HEK293 (cell line): ENCODE measurements at regions not wholly inside any gene's neighbourhood (a gene's known extent, or its start where the extent isn't known, plus 50 kb on each side); places are given as distances from the start of the nearest gene placed in this dataset.

Experiments used
- CTCF ChIA-PET: fragments of 350-600 bp; formaldehyde crosslinking; extraction: SDS; loops from one replicate; lab custom pipeline; 2021; ENCODE audit warnings: antibody characterized with exemption; lab: Yijun Ruan, JAX
- POLR2A ChIA-PET: fragments of 300-600 bp; formaldehyde crosslinking; extraction: SDS; loops from one replicate; lab custom pipeline; 2020; ENCODE audit warnings: antibody characterized with exemption, inconsistent platforms; lab: Yijun Ruan, JAX
- H3K27ac ChIP-seq: fragments of 200-500 bp; sonication (Bioruptor generic); 2 replicates; pipeline ENCODE4 v1.5.1; 2014; ENCODE audit warnings: low read depth, low read length, control low read depth, inconsistent platforms; ENCODE audit errors: extremely low read depth
- H3K36me3 ChIP-seq, 2 experiments: fragments of 200-500 bp in 1 of 2; sonication (Bioruptor generic) in 1 of 2; 1 replicate in 1 of 2; 2 replicates in 1 of 2; pipeline ENCODE4 v1.5.1; 2014 to 2017; ENCODE audit warnings: inconsistent platforms in 2 of 2, low read length in 2 of 2; ENCODE audit not compliant: control insufficient read depth in 2 of 2, insufficient read depth in 1 of 2
- H3K4me1 ChIP-seq: fragments of 200-500 bp; sonication (Bioruptor generic); 2 replicates; pipeline ENCODE4 v1.5.1; 2014; ENCODE audit warnings: mild to moderate bottlenecking, low read length, inconsistent platforms; ENCODE audit not compliant: control insufficient read depth, insufficient read depth
- H3K4me3 ChIP-seq: 2 replicates; pipeline ENCODE4 v1.5.1; 2011; ENCODE audit warnings: low read depth, mild to moderate bottlenecking, control low read depth, low read length, moderate library complexity
- H3K9me3 ChIP-seq: fragments of 200-500 bp; sonication (Bioruptor generic); 2 replicates; pipeline ENCODE4 v1.5.1; 2014; ENCODE audit warnings: low read depth, low read length, inconsistent platforms; ENCODE audit not compliant: control insufficient read depth, insufficient read depth
- BCL11B ChIP-seq: fragments of 450-650 bp; formaldehyde crosslinking; IDR thresholded peaks from 2 replicates; pipeline ENCODE4 v1.5.1; 2016; ENCODE audit warnings: low read depth, missing biosample characterization, missing genetic modification characterization
- FEZF1 ChIP-seq: fragments of 450-650 bp; formaldehyde crosslinking; IDR thresholded peaks from 2 replicates; pipeline ENCODE4 v1.5.1; 2016; ENCODE audit warnings: missing biosample characterization, missing genetic modification characterization
- HOXD13 ChIP-seq: sonication (generic); formaldehyde crosslinking; IDR thresholded peaks from 2 replicates; pipeline ENCODE4 v1.8.0; 2022; ENCODE audit warnings: missing genetic modification reagents, borderline replicate concordance
- KLF1 ChIP-seq: fragments of 450-650 bp; formaldehyde crosslinking; IDR thresholded peaks from 2 replicates; pipeline ENCODE4 v1.5.1; 2016; ENCODE audit warnings: missing biosample characterization, missing genetic modification characterization
- ZBTB21 ChIP-seq: fragments of 450-650 bp; formaldehyde crosslinking; IDR thresholded peaks from 2 replicates; pipeline ENCODE4 v1.5.1; 2017; ENCODE audit warnings: missing biosample characterization, missing genetic modification characterization
- ZBTB7A ChIP-seq: fragments of 450-650 bp; formaldehyde crosslinking; IDR thresholded peaks from 2 replicates; pipeline ENCODE4 v1.5.1; 2016; ENCODE audit warnings: low read depth, missing biosample characterization, missing genetic modification characterization
- ZNF10 ChIP-seq: fragments of 450-650 bp; formaldehyde crosslinking; IDR thresholded peaks from 2 replicates; pipeline ENCODE4 v1.5.1; 2017; ENCODE audit warnings: missing biosample characterization, missing genetic modification characterization
- ZNF175 ChIP-seq: fragments of 450-650 bp; formaldehyde crosslinking; IDR thresholded peaks from 2 replicates; pipeline ENCODE4 v1.5.1; 2016; ENCODE audit warnings: missing biosample characterization, missing genetic modification characterization
- ZNF18 ChIP-seq: fragments of 450-650 bp; formaldehyde crosslinking; IDR thresholded peaks from 2 replicates; pipeline ENCODE4 v1.5.1; 2016; ENCODE audit warnings: missing biosample characterization, missing genetic modification characterization
- ZNF19 ChIP-seq: fragments of 450-650 bp; formaldehyde crosslinking; IDR thresholded peaks from 2 replicates; pipeline ENCODE4; 2016; ENCODE audit warnings: missing biosample characterization, missing genetic modification characterization, low read depth
- ZNF211 ChIP-seq: fragments of 450-650 bp; formaldehyde crosslinking; IDR thresholded peaks from 2 replicates; pipeline ENCODE4 v1.5.1; 2016; ENCODE audit warnings: low read depth, missing biosample characterization, missing genetic modification characterization
- ZNF214 ChIP-seq: fragments of 450-650 bp; formaldehyde crosslinking; IDR thresholded peaks from 2 replicates; pipeline ENCODE4 v1.5.1; 2017; ENCODE audit warnings: missing biosample characterization, mild to moderate bottlenecking, missing genetic modification characterization, borderline replicate concordance
- ZNF24 ChIP-seq: fragments of 450-650 bp; formaldehyde crosslinking; IDR thresholded peaks from 2 replicates; pipeline ENCODE4 v1.5.1; 2016; ENCODE audit warnings: missing biosample characterization, missing genetic modification characterization
- ZNF280C ChIP-seq: fragments of 450-650 bp; formaldehyde crosslinking; IDR thresholded peaks from 2 replicates; pipeline ENCODE4 v1.5.1; 2016; ENCODE audit warnings: missing biosample characterization, missing genetic modification characterization
- ZNF292 ChIP-seq: fragments of 450-650 bp; formaldehyde crosslinking; IDR thresholded peaks from 2 replicates; pipeline ENCODE4 v1.5.1; 2016; ENCODE audit warnings: low read depth, missing biosample characterization, missing genetic modification characterization, borderline replicate concordance
- ZNF341 ChIP-seq: fragments of 450-650 bp; formaldehyde crosslinking; IDR thresholded peaks from 2 replicates; pipeline ENCODE4; 2016; ENCODE audit warnings: low read depth, missing biosample characterization, missing genetic modification characterization
- ZNF354C ChIP-seq: fragments of 450-650 bp; formaldehyde crosslinking; IDR thresholded peaks from 2 replicates; pipeline ENCODE4 v1.5.1; 2016; ENCODE audit warnings: missing biosample characterization, missing genetic modification characterization, low read depth, borderline replicate concordance
- ZNF37A ChIP-seq: fragments of 450-650 bp; IDR thresholded peaks from 2 replicates; pipeline ENCODE4 v1.5.1; 2018; ENCODE audit warnings: missing biosample characterization, missing genetic modification characterization
- ZNF391 ChIP-seq: fragments of 450-650 bp; formaldehyde crosslinking; IDR thresholded peaks from 2 replicates; pipeline ENCODE4 v1.5.1; 2016; ENCODE audit warnings: low read depth, missing biosample characterization, missing genetic modification characterization, borderline replicate concordance
- ZNF404 ChIP-seq: fragments of 450-650 bp; formaldehyde crosslinking; IDR thresholded peaks from 2 replicates; pipeline ENCODE4 v1.5.1; 2017; ENCODE audit warnings: missing biosample characterization, missing genetic modification characterization
- ZNF433 ChIP-seq: fragments of 450-650 bp; formaldehyde crosslinking; IDR thresholded peaks from 2 replicates; pipeline ENCODE4 v1.5.1; 2016; ENCODE audit warnings: missing biosample characterization, missing genetic modification characterization, low read depth
- ZNF501 ChIP-seq: fragments of 450-650 bp; formaldehyde crosslinking; IDR thresholded peaks from 2 replicates; pipeline ENCODE4 v1.5.1; 2016; ENCODE audit warnings: missing biosample characterization, missing genetic modification characterization
- ZNF514 ChIP-seq: fragments of 450-650 bp; formaldehyde crosslinking; IDR thresholded peaks from 2 replicates; pipeline ENCODE4 v1.5.1; 2016; ENCODE audit warnings: missing biosample characterization, missing genetic modification characterization
- ZNF521 ChIP-seq: fragments of 450-650 bp; formaldehyde crosslinking; IDR thresholded peaks from 2 replicates; pipeline ENCODE4 v1.5.1; 2017; ENCODE audit warnings: missing biosample characterization, mild to moderate bottlenecking, missing genetic modification characterization
- ZNF529 ChIP-seq: fragments of 450-650 bp; formaldehyde crosslinking; IDR thresholded peaks from 2 replicates; pipeline ENCODE4 v1.5.1; 2017; ENCODE audit warnings: missing genetic modification characterization, missing biosample characterization; ENCODE audit not compliant: insufficient replicate concordance
- ZNF555 ChIP-seq: fragments of 450-650 bp; formaldehyde crosslinking; conservative IDR thresholded peaks from 2 replicates; pipeline ENCODE4 v1.5.1; 2017; ENCODE audit warnings: missing biosample characterization, mild to moderate bottlenecking, missing genetic modification characterization, inconsistent platforms
- ZNF660 ChIP-seq: fragments of 450-650 bp; IDR thresholded peaks from 2 replicates; pipeline ENCODE4 v1.5.1; 2018; ENCODE audit warnings: missing biosample characterization, mild to moderate bottlenecking, missing genetic modification characterization
- ZNF704 ChIP-seq: fragments of 450-650 bp; formaldehyde crosslinking; IDR thresholded peaks from 2 replicates; pipeline ENCODE4 v1.5.1; 2016; ENCODE audit warnings: missing biosample characterization, missing genetic modification characterization
- ZNF707 ChIP-seq: fragments of 450-650 bp; formaldehyde crosslinking; IDR thresholded peaks from 2 replicates; pipeline ENCODE4 v1.5.1; 2016; ENCODE audit warnings: missing biosample characterization, missing genetic modification characterization
- ZNF791 ChIP-seq: fragments of 450-650 bp; formaldehyde crosslinking; IDR thresholded peaks from 2 replicates; pipeline ENCODE4 v1.5.1; 2016; ENCODE audit warnings: missing biosample characterization, missing genetic modification characterization
- ZNF830 ChIP-seq: fragments of 450-650 bp; IDR thresholded peaks from 2 replicates; pipeline ENCODE4 v1.5.0; 2018; ENCODE audit warnings: missing biosample characterization, missing genetic modification characterization, low read depth, mild to moderate bottlenecking, moderate library complexity
- ZSCAN16 ChIP-seq: fragments of 450-650 bp; formaldehyde crosslinking; IDR thresholded peaks from 2 replicates; pipeline ENCODE4 v1.5.1; 2016; ENCODE audit warnings: missing biosample characterization, missing genetic modification characterization

GRCh38 chr17:70615831-70616230 lies 446.5 kb downstream of the KCNJ2 start:
- TF ChIP-seq ZNF211 (tag by site-specific recombination) = no peak
- no peak for TF ChIP-seq ZNF292 (tag by site-specific recombination)
- TF ChIP-seq ZNF354C = no peak
- TF ChIP-seq ZNF341 (tag by site-specific recombination) = no peak
- no peak for TF ChIP-seq ZNF830
- TF ChIP-seq ZNF555 (tag by site-specific recombination) = no peak
- no peak for TF ChIP-seq ZSCAN16 (tag by site-specific recombination)
- no peak for TF ChIP-seq ZNF704 (tag by site-specific recombination)
- no peak for TF ChIP-seq ZNF707
- TF ChIP-seq ZNF529 = no peak
- no peak for TF ChIP-seq BCL11B (tag by site-specific recombination)
- TF ChIP-seq ZNF10 = no peak
- no peak for TF ChIP-seq ZBTB21 (tag by site-specific recombination)
- no peak for TF ChIP-seq ZBTB7A
- TF ChIP-seq ZNF214 = no peak
- no peak for TF ChIP-seq ZNF19 (tag by site-specific recombination)
- TF ChIP-seq, all 188 proteins: peak for 0

GRCh38 chr17:70618641-70619040 lies 449.3 kb downstream of the KCNJ2 start:
- CTCF ChIA-PET = no interaction called here
- H3K4me1 ChIP-seq = no peaks in the 10 kb centered on the region
- POLR2A ChIA-PET = interaction anchor here (0.7 kb wide), 1 partner anchor 778 kb away, joined by 5 read pairs; no protein-coding TSS in a partner anchor
- H3K9me3 ChIP-seq = no peaks in the 10 kb centered on the region
- H3K27ac ChIP-seq = no peak overlapping the region
- no peak for TF ChIP-seq ZNF521 (tag by site-specific recombination)
- TF ChIP-seq ZNF501 = no peak
- TF ChIP-seq ZNF791 = no peak
- TF ChIP-seq ZNF10 = no peak
- no peak for TF ChIP-seq ZNF341 (tag by site-specific recombination)
- no peak for TF ChIP-seq ZNF18 (tag by site-specific recombination)
- no peak overlapping the region for H3K4me3 ChIP-seq
- H3K36me3 ChIP-seq = no peaks in the 10 kb centered on the region

More at GRCh38 chr17:70615831-70616230, 446.5 kb downstream of the KCNJ2 start:
- no peak overlapping the region for H3K27ac ChIP-seq
- H3K4me3 ChIP-seq = no peak overlapping the region
- ChIA-PET POLR2A (no interaction called here), CTCF (interaction anchor here (0.6 to 1.9 kb wide), 3 partner anchors 63 to 1090 kb away, joined by 3 to 5 read pairs (median 3); no protein-coding TSS in a partner anchor)
- H3K36me3 ChIP-seq = no peaks in the 10 kb centered on the region
- no peaks in the 10 kb centered on the region for H3K4me1 ChIP-seq
- no peaks in the 10 kb centered on the region for H3K9me3 ChIP-seq

GRCh38 chr17:70621566-70621965 lies 452.2 kb downstream of the KCNJ2 start:
- Histone ChIP-seq H3K4me1 (no peaks in the 10 kb centered on the region), H3K4me3 (no peak overlapping the region), H3K36me3 (no peaks in the 10 kb centered on the region), H3K27ac (no peak overlapping the region), H3K9me3 (no peaks in the 10 kb centered on the region)
- CTCF ChIA-PET = interaction anchor here (0.7 to 2.1 kb wide), 13 partner anchors 8 to 1764 kb away, joined by 3 to 9 read pairs (median 5); no protein-coding TSS in a partner anchor
- POLR2A ChIA-PET = no interaction called here
- TF ChIP-seq ZNF24 (tag by site-specific recombination) (no peak), KLF1 (tag by site-specific recombination) (no peak), FEZF1 (no peak), ZNF514 (no peak), ZNF660 (no peak), ZNF37A (tag by site-specific recombination) (no peak), ZNF175 (no peak), ZNF280C (tag by site-specific recombination) (no peak), HOXD13 (CRISPR knock-in tag) (no peak), ZNF433 (tag by site-specific recombination) (no peak), ZNF391 (no peak), ZNF404 (tag by site-specific recombination) (no peak)
